Hematopoietic multipotent progenitor cell treated with erythropoietin and hydrocortisone succinate and interleukin-3 and kit ligand, for 4 days (in vitro differentiated cells): ENCODE measurements at regions not wholly inside any gene's neighbourhood (a gene's known extent, or its start where the extent isn't known, plus 50 kb on each side); places are given as distances from the start of the nearest gene placed in this dataset.

ENCODE experiments used
- DNase-seq: peaks from one replicate; pipeline ENCODE4 v3.0.0-alpha.2; 2015

GRCh38 chr15:79184465-79184892 lies 93.9 kb upstream of the RASGRF1 start:
- DNase-seq: peak; percentile 82

- DNase-seq: no peak
Measured at GRCh38 chr15:79180318-79180717, 89.7 kb upstream of the RASGRF1 start.

GRCh38 chr15:79179597-79179996 lies 89.0 kb upstream of the RASGRF1 start:
- DNase-seq: no peak

GRCh38 chr15:79179108-79179561 lies 88.6 kb upstream of the RASGRF1 start:
- no peak for DNase-seq

GRCh38 chr15:79178594-79178993 lies 88.0 kb upstream of the RASGRF1 start:
- no peak for DNase-seq

GRCh38 chr15:79176151-79176550 lies 85.6 kb upstream of the RASGRF1 start:
- DNase-seq: no peak

- DNase-seq: no peak
Measured at GRCh38 chr15:79172801-79173460, 82.4 kb upstream of the RASGRF1 start.

- DNase-seq: peak; percentile 12
Measured at GRCh38 chr15:79172032-79172481, 81.5 kb upstream of the RASGRF1 start.

GRCh38 chr15:79171320-79172031 lies 80.9 kb upstream of the RASGRF1 start:
- DNase-seq: no peak

- DNase-seq: peak; percentile 52
Measured at GRCh38 chr15:79170256-79170664, 79.7 kb upstream of the RASGRF1 start.

GRCh38 chr15:79169526-79170133 lies 79.0 kb upstream of the RASGRF1 start:
- DNase-seq: no peak

GRCh38 chr15:79168922-79169456 lies 78.4 kb upstream of the RASGRF1 start:
- peak; percentile 40 for DNase-seq

GRCh38 chr15:79167776-79168175 lies 77.2 kb upstream of the RASGRF1 start:
- DNase-seq: no peak

GRCh38 chr15:79166311-79166955 lies 75.9 kb upstream of the RASGRF1 start:
- DNase-seq: no peak

- no peak for DNase-seq
Measured at GRCh38 chr15:79164465-79164864, 73.9 kb upstream of the RASGRF1 start.

GRCh38 chr15:79164043-79164442 lies 73.5 kb upstream of the RASGRF1 start:
- no peak for DNase-seq

GRCh38 chr15:79163395-79163794 lies 72.8 kb upstream of the RASGRF1 start:
- no peak for DNase-seq

- DNase-seq: no peak
Measured at GRCh38 chr15:79161837-79162508, 71.4 kb upstream of the RASGRF1 start.

GRCh38 chr15:79160211-79160610 lies 69.6 kb upstream of the RASGRF1 start:
- DNase-seq: no peak

GRCh38 chr15:79157631-79158592 lies 67.3 kb upstream of the RASGRF1 start:
- no peak for DNase-seq

- no peak for DNase-seq
Measured at GRCh38 chr15:79156704-79157375, 66.3 kb upstream of the RASGRF1 start.
